Right renal cortex interstitium (tissue), 3 donors: ENCODE measurements at regions not wholly inside any gene's neighbourhood (a gene's known extent, or its start where the extent isn't known, plus 50 kb on each side); places are given as distances from the start of the nearest gene placed in this dataset.
"Not testable (repeated sequence)": the region's sequence is repeated elsewhere in the genome, so short reads cannot be mapped to it uniquely, and the experiment has no call there.

Experiments
- DNase-seq, 3 donors: peaks; one replicate each; pipeline ENCODE4 v3.0.0-alpha.2; 2013; ENCODE audit warnings: low read depth in 3 of 3, low spot score in 2 of 3

- no peak for DNase-seq
Observed at GRCh38 chr2:82109418-82109817, 1804.9 kb upstream of the LRRTM1 start.

DNA sequence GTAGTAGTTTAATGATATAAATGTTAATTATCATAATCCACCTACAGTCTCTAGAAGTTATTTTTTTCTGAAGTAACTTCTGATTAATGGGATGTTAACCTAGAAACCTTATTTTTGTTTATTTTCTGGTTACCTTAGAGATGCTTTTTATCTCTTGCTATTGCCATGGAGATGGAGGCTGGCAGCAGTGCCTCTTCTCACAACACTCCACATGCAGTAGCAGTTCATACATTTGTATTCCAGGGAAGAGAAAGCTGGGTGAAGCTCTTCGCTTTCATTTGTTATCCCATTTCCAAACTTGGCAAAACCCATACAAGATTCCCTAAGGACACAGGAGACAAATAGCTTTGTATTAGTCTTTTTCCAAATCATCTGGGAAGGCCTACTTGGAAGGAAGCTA is 1794.1 kb upstream of the LRRTM1 start:
- DNase-seq = no peak

DNA sequence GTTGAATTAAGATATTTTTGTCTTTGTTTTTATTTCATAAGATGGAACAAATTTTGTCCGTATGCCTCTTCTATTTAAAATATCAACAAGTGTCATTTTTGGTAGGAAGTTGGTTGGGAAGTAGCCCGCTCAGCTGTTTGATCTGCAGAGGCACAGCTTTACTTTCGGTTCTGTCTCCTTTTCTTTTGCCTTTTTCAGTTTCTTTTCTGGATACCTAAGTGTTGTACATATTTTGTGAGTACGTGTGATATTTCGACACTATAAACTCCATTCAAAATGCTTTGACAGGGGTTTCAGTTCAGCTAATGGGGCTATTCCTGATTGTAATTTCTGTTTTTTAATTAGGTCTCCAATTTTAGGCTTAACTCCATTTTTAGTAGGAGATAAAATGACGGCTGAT is 1785.0 kb upstream of the LRRTM1 start:
- no peak for DNase-seq

DNA sequence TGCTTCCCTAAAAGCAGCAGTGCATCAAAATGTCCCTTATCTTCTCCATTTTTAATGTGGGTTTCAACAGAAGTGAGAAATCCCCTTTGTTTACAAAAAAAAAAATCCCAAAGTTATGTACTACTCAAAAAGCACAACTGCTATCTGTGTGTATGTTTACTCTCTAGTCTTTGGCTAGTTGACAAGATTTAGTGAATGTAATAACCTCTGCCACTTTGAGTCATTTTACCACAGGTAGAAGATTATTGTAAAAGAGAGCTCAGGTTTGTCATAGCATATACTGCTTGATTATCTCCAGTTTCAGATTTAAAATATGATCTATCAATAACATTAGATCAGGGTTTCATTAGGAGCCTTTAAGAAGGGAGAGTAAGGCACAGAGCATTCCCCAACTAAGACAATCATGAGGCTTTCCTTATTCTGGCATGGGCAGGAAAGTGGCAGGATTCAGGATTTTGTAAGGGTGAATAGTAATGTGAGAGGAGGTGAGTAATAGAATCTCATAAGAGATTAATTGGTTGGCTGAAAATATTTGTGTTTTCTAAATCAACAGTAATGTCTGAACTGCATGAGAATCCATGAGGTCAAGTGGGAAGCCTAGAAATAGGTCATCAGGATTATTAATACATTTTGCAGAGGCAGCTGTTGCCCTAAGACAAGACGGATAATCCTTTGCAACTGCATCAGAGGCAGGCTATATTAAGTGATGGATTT is 1780.3 kb upstream of the LRRTM1 start:
- DNase-seq = no peak

GRCh38 chr2:82075875-82076274 is 1771.3 kb upstream of the LRRTM1 start:
- DNase-seq = no peak

DNA sequence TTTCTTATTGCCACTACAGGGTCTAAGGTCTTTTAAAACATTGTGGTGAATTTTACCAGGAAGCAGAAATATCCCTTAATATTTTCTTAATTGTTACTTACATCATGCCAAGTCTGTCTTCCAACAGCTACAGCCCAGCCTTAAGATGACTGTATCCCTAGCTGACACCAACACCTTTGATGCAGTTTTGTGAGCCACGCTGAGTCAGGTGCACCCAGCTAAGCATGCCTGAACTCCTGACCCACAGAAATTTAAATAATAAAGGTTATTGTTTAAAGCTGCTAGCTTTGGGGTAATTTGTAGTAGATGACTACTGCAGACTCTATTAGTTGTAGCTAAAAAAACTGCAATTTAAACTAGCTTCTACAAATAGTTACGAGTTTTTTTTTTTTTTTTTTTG is 1757.9 kb upstream of the LRRTM1 start:
- DNase-seq = no peak

- no peak for DNase-seq
Observed at GRCh38 chr2:82055846-82056245, 1751.3 kb upstream of the LRRTM1 start.

DNA sequence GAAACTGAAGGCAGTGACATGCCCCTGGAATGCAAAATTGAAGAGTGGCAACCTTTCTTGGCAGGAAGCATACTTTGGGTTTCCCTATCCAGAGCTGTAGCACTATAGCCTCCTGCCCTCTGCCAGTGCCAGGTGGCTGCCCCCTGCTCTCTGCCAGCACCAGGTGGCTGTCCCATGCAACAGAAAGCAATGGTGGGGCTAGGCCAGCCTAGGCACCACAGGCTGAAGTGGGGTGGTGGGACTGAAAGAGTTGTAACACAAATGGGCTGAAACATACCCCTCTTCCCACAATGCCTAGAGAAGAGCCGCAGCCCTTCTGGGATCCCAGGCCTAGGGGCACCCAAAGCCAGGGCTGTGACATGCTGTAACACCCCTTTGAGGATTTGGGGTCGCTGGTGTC is 1739.3 kb upstream of the LRRTM1 start:
- DNase-seq = no peak

DNA sequence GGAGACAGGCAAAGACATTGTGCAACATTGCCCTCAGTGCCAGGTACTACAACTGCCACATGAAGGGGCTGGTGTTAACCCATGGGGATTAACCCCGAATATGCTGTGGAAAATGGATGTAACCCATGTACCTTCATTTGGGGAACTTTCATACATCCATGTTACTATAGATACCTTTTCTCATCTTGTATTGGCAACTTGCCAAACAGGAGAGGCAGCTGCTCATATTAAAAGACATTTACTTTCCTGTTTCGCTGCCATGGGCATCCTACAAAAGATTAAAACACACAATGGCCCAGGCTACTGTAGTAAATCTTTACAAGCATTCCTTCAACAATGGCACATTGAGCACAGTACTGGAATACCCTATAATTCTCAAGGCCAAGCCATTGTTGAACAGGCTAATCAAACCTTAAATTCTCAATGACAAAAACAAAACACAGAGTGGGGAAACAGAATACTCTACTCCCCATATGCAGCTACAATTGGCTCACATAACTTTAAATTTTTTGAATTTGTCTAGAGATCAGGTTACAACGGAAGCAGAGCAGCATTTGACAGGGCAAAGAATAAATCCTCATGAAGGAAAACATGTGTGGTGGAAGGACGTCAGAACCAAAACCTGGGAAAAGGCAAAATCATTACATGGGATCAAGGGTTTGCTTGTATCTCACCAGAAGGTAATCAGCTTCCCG is 1723.5 kb upstream of the LRRTM1 start:
- DNase-seq = peak; percentile 6 to 14 (median 7)

GRCh38 chr2:82023710-82024109 is 1719.2 kb upstream of the LRRTM1 start:
- DNase-seq = no peak

DNA sequence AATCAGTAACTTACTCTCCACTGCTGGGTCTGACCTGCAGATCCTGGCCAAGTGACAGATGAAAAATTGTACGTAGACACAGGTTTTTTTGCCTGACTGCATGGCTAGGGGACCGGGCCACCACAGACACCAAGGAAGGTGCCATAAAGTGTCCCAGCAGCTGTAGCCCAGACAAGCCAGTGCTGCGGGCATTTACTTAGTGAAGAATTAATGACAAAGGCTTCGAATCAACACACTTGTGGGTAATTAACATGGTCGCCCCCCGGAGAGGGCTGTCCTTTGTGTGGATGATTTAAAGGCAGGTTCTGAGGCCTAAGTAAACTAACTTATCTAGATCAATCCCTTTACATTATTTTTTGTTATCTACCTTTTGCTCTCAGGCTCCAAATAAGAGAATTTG is 1709.1 kb upstream of the LRRTM1 start:
- DNase-seq = no peak

DNA sequence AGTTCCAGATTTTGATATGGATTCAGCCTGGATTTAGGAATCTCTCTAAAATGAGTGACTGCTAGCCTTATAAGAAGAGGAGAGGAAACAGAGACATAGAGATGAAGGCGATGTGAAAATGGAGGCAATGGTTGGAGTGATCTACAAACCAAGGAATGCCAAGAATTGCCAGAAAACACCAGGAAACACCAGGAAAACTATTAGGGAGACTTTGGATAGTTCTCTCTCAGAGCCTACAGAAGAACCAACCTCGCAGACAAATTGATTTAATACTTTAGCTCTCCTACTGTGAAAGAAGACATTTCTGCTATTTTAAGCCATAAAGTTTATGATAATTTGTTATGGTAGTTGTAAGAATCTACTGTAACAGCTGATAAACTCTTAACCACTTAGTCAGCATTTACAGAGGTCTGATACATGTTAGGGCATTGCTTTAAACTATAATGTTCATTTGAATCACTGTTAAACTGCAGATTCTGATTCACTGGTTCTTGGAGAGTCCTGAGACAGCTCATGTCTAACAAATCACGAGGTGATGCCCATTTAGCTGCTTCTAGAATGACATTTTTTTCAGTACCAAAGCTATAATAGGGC is 1702.6 kb upstream of the LRRTM1 start:
- no peak for DNase-seq

GRCh38 chr2:82005889-82006288 is 1701.3 kb upstream of the LRRTM1 start:
- not testable (repeated sequence) for DNase-seq

- no peak for DNase-seq
Observed at GRCh38 chr2:82001614-82002013, 1697.1 kb upstream of the LRRTM1 start.

- no peak for DNase-seq
Observed at GRCh38 chr2:82000606-82001005, 1696.1 kb upstream of the LRRTM1 start.

- no peak for DNase-seq
Observed at GRCh38 chr2:81996332-81996731, 1691.8 kb upstream of the LRRTM1 start.

GRCh38 chr2:81991282-81991681 is 1686.7 kb upstream of the LRRTM1 start:
- DNase-seq = no peak

GRCh38 chr2:81987370-81987769 is 1682.8 kb upstream of the LRRTM1 start:
- no peak for DNase-seq

DNA sequence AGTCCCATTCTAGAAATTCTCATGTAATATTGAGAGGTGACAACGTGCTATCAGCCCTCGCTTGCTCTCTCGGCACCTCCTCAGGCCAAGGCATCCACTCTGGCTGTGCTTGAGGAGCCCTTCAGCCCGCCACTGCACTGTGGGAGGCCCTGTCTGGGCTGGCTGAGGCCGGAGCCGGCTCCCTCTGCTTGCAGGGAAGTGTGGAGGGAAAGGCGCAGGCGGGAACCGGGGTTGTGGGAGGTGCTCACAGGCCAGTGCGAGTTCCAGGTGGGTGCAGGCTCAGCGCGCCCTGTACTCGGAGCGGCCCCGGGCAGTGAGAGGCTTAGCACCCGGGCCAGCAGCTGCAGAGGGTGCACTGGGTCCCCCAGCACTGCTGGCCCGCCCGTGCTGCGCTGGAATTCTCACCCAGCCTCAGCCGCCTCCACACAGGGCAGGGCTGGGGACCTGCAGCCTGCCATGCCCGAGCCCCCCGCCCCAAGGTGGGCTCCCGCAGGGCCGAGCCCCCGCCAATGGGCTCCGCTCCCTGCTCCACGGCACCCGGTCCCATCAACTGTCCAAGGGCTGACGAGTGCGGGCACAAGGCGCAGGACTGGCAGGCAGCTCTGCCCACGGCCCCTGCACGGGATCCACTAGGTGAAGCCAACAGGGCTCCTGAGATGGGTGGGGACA is 1680.6 kb upstream of the LRRTM1 start:
- no peak for DNase-seq

GRCh38 chr2:81981585-81981984 is 1677.0 kb upstream of the LRRTM1 start:
- peak; percentile 27 to 54 (median 42) for DNase-seq

DNA sequence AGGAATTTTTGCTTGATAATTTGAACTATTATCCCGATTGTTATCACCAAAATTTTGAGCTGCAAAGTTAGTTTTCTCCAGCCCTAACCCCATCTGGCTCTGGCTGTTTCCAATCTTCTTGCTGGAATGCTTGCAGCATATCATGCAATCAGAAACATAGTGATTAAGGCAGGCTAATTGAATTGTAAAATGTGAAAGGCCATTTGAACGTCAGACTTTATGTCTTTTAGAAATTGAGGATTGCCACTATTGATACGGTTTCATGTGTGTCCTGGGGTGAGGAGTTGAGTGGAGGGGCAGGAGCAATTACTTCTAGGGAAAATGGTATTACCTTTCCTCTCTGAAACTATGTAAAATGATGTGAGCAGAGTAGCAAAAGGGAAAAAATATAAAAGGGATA is 1674.5 kb upstream of the LRRTM1 start:
- no peak for DNase-seq

DNA sequence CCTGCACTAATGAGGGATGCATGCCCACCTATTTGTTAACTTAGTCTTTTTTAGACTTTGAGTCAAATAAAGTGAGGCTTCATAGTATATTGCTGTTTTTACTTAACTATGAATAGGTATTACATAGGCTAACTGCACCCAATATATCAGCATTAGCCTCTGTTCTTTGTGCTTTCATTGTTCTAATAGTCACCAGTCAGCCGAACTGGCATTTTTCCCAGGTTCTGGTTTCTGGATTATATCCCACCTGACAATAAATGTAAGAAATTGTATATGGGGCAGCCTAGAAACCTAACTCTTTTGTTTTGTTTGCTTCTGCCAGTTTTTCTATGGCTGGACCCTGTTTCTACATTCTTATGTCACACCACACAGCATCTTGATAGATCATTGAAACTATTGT is 1672.4 kb upstream of the LRRTM1 start:
- DNase-seq = no peak
